WI38 (cell line): ENCODE measurements at regions not wholly inside any gene's neighbourhood (a gene's known extent, or its start where the extent isn't known, plus 50 kb on each side); places are given as distances from the start of the nearest gene placed in this dataset.

ENCODE experiments used
- H3K4me3 ChIP-seq: 2 replicates; pipeline ENCODE4 v1.5.1; 2011; ENCODE audit warnings: low read depth, mild to moderate bottlenecking, control low read depth, low read length
- CTCF ChIP-seq: IDR thresholded peaks from 2 replicates; pipeline ENCODE4 v1.5.1; 2012; ENCODE audit warnings: low read depth, mild to moderate bottlenecking, control low read depth, low read length

- TF ChIP-seq CTCF: no peak
- H3K4me3 ChIP-seq: no peak overlapping the region
These were observed 606.7 kb upstream of the FAM174A start for GRCh38 chr5:99928490-99928889.

- no peak overlapping the region for H3K4me3 ChIP-seq
These were observed 608.7 kb upstream of the FAM174A start for GRCh38 chr5:99926463-99926862.

GRCh38 chr5:99922386-99922785 is 612.8 kb upstream of the FAM174A start:
- no peak for TF ChIP-seq CTCF

More at GRCh38 chr5:99926463-99926862, 608.7 kb upstream of the FAM174A start:
- TF ChIP-seq CTCF: no peak

GRCh38 chr5:99911971-99912370 is 623.2 kb upstream of the FAM174A start:
- no peak overlapping the region for H3K4me3 ChIP-seq
- TF ChIP-seq CTCF: no peak

More at GRCh38 chr5:99922386-99922785, 612.8 kb upstream of the FAM174A start:
- no peak overlapping the region for H3K4me3 ChIP-seq

- no peak overlapping the region for H3K4me3 ChIP-seq
- no peak for TF ChIP-seq CTCF
These were observed 628.4 kb upstream of the FAM174A start for GRCh38 chr5:99906776-99907175.

- no peak overlapping the region for H3K4me3 ChIP-seq
- no peak for TF ChIP-seq CTCF
These were observed 633.2 kb upstream of the FAM174A start for GRCh38 chr5:99901972-99902371.

GRCh38 chr5:99900302-99900852 is 634.8 kb upstream of the FAM174A start:
- H3K4me3 ChIP-seq: no peak overlapping the region
- no peak for TF ChIP-seq CTCF
